D721Med (cell line): ENCODE measurements at regions not wholly inside any gene's neighbourhood (a gene's known extent, or its start where the extent isn't known, plus 50 kb on each side); places are given as distances from the start of the nearest gene placed in this dataset.

ENCODE experiments used
- DNase-seq: peaks from one replicate; pipeline ENCODE4 v3.0.0; 2011; ENCODE audit warnings: low spot score; ENCODE audit not compliant: insufficient read length
- FAIRE-seq: peaks from 2 replicates; lab custom pipeline; 2011; peaks lifted over from hg19 to GRCh38; lab: Jason Lieb, UNC
- CTCF ChIP-seq: IDR thresholded peaks from 2 replicates; pipeline ENCODE4 v1.5.1; 2012; ENCODE audit warnings: mild to moderate bottlenecking, control low read depth; ENCODE audit not compliant: insufficient read depth; ENCODE audit errors: missing control alignments

GRCh38 chr13:104987621-104988020 lies 1547.8 kb downstream of the EFNB2 start:
- DNase-seq (no peak), FAIRE-seq (no peak)

GRCh38 chr13:104984296-104984818 lies 1551.1 kb downstream of the EFNB2 start:
- FAIRE-seq: no peak
- no peak for DNase-seq
- no peak for TF ChIP-seq CTCF

More at GRCh38 chr13:104987621-104988020, 1547.8 kb downstream of the EFNB2 start:
- no peak for TF ChIP-seq CTCF

GRCh38 chr13:104983601-104984000 lies 1551.9 kb downstream of the EFNB2 start:
- FAIRE-seq (no peak), DNase-seq (no peak)
- no peak for TF ChIP-seq CTCF

- no peak for DNase-seq
- TF ChIP-seq CTCF: no peak
- FAIRE-seq: no peak
Measured at GRCh38 chr13:104980586-104980985, 1554.9 kb downstream of the EFNB2 start.

GRCh38 chr13:104979281-104980030 lies 1556.0 kb downstream of the EFNB2 start:
- DNase-seq (no peak), FAIRE-seq (no peak)
- no peak for TF ChIP-seq CTCF

- DNase-seq: no peak
- no peak for TF ChIP-seq CTCF
- FAIRE-seq: no peak
Measured at GRCh38 chr13:104976986-104977385, 1558.5 kb downstream of the EFNB2 start.

- DNase-seq (no peak), FAIRE-seq (no peak)
- TF ChIP-seq CTCF: no peak
Measured at GRCh38 chr13:104975272-104975671, 1560.2 kb downstream of the EFNB2 start.
